ENCODE measurements at regions not wholly inside any gene's neighbourhood (a gene's known extent, or its start where the extent isn't known, plus 50 kb on each side); places are given as distances from the start of the nearest gene placed in this dataset.

DNA sequence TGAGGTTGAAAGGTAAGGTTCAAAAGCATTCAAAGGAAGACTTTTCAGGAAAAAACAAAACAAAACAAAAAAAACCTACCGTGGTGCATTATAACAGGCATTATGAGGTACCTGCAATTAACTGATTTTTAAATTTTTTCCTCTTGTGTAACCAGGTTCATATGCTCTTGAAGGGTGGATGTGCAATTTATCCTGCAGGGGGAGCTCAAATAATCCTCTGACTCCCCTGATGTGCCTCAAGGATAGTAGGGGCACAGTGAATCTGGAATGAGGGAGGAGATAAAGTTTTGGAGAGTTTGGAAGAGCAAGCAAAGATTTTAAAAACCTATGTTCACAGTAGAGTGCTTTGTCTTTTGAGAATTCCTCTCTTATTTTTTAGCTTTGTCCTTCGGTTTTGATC is 1349.4 kb downstream of the CDH8 start:
- TF ChIP-seq MAX (IDR thresholded peaks at IDR 0.05) (no peak), TEAD4 (IDR thresholded peaks at IDR 0.05) (no peak), EP300 (IDR thresholded peaks at IDR 0.05; ENCODE audit: borderline replicate concordance) (no peak), REST (IDR thresholded peaks at IDR 0.05; ENCODE audit: low read depth) (no peak), CREB1 (IDR thresholded peaks at IDR 0.05; ENCODE audit: low read depth) (no peak), FOXM1 (IDR thresholded peaks at IDR 0.05; ENCODE audit: borderline replicate concordance, low read depth) (no peak), EGR1 (IDR thresholded peaks at IDR 0.05) (no peak), NFIC (IDR thresholded peaks at IDR 0.05) (no peak), TAF1 (IDR thresholded peaks at IDR 0.05; ENCODE audit: low read depth) (no peak), TCF12 (IDR thresholded peaks at IDR 0.05; ENCODE audit: low read depth) (no peak)
